ENCODE measurements at regions not wholly inside any gene's neighbourhood (a gene's known extent, or its start where the extent isn't known, plus 50 kb on each side); places are given as distances from the start of the nearest gene placed in this dataset.

GRCh38 chr11:127471662-127472061 lies 471.1 kb upstream of the KIRREL3 start:
- TF ChIP-seq CTCF (conservative IDR thresholded peaks at IDR 0.05; ENCODE audit: low read depth, low read length) = no peak; the same call in 1 of the 2 replicates
- no peak for TF ChIP-seq MAFK (IDR thresholded peaks at IDR 0.05; ENCODE audit: low read depth, low read length)
- TF ChIP-seq RAD21 (IDR thresholded peaks at IDR 0.05; ENCODE audit: low read length) = no peak
- TF ChIP-seq RCOR1 (IDR thresholded peaks at IDR 0.05; ENCODE audit: insufficient replicate concordance, low read length) = no peak
- TF ChIP-seq CEBPB (IDR thresholded peaks at IDR 0.05; ENCODE audit: low read depth, low read length) = no peak
